GM21737 (cell line): ENCODE measurements at regions not wholly inside any gene's neighbourhood (a gene's known extent, or its start where the extent isn't known, plus 50 kb on each side); places are given as distances from the start of the nearest gene placed in this dataset.

Source experiments
- ATAC-seq: cut with Tn5 transposase; IDR thresholded peaks from one replicate; pipeline ENCODE4 v1.9.1; 2021; ENCODE audit warnings: mild to moderate bottlenecking, moderate library complexity; ENCODE audit not compliant: unreplicated experiment

- ATAC-seq = no peak
These were observed 325.7 kb upstream of the C11orf87 start for GRCh38 chr11:109096266-109096665.

- ATAC-seq = no peak
These were observed 315.7 kb upstream of the C11orf87 start for GRCh38 chr11:109106151-109106906.

GRCh38 chr11:109109150-109109549, 312.8 kb upstream of the C11orf87 start:
- ATAC-seq = no peak

- no peak for ATAC-seq
These were observed 312.2 kb upstream of the C11orf87 start for GRCh38 chr11:109109571-109110315.

GRCh38 chr11:109112261-109112660, 309.7 kb upstream of the C11orf87 start:
- no peak for ATAC-seq

GRCh38 chr11:109112821-109113280, 309.1 kb upstream of the C11orf87 start:
- no peak for ATAC-seq

- no peak for ATAC-seq
These were observed 301.6 kb upstream of the C11orf87 start for GRCh38 chr11:109120341-109120740.

GRCh38 chr11:109121173-109121932, 300.6 kb upstream of the C11orf87 start:
- no peak for ATAC-seq

GRCh38 chr11:109123816-109124787, 297.9 kb upstream of the C11orf87 start:
- ATAC-seq = no peak

- ATAC-seq = no peak
These were observed 291.1 kb upstream of the C11orf87 start for GRCh38 chr11:109130910-109131309.

GRCh38 chr11:109132539-109132938, 289.5 kb upstream of the C11orf87 start:
- ATAC-seq = no peak

GRCh38 chr11:109133159-109133558, 288.8 kb upstream of the C11orf87 start:
- ATAC-seq = no peak

- ATAC-seq = no peak
These were observed 286.4 kb upstream of the C11orf87 start for GRCh38 chr11:109135627-109136026.

GRCh38 chr11:109138196-109138595, 283.8 kb upstream of the C11orf87 start:
- ATAC-seq = no peak

GRCh38 chr11:109140426-109140825, 281.6 kb upstream of the C11orf87 start:
- ATAC-seq = no peak

- ATAC-seq = no peak
These were observed 281.0 kb upstream of the C11orf87 start for GRCh38 chr11:109140857-109141515.

- no peak for ATAC-seq
These were observed 276.7 kb upstream of the C11orf87 start for GRCh38 chr11:109145287-109145686.

GRCh38 chr11:109147726-109148125, 274.3 kb upstream of the C11orf87 start:
- no peak for ATAC-seq

GRCh38 chr11:109148669-109149068, 273.3 kb upstream of the C11orf87 start:
- ATAC-seq = no peak

GRCh38 chr11:109150581-109150980, 271.4 kb upstream of the C11orf87 start:
- no peak for ATAC-seq
